ENCODE measurements at regions not wholly inside any gene's neighbourhood (a gene's known extent, or its start where the extent isn't known, plus 50 kb on each side); places are given as distances from the start of the nearest gene placed in this dataset.

DNA sequence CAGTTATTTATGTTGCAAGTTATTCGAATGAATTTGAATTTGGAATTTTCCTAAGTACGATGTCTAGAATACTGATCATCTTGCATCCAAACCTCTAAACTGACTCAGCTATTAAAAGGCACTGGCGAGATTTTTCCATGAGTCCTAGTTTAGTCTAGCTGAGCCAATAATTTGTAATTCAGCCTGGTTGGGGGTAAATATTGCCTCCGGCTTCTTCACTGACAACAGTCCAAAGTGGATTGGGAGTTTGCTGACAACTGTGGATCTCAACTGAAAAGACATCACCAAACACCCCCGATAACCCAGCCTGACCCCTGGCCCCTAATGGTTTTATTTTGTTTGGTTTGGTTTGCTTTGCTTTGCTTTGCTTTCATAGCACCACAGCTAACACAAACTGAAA is 189.8 kb upstream of the DAPK1 start:
- Histone ChIP-seq H3K56ac (replicated peaks; ENCODE audit: insufficient read length, low read depth, low read length) (no peak overlapping the region), H3K4me2 (ENCODE audit: insufficient read depth in 1 of 2, low read depth in 2 of 2, low read length in 2 of 2) (no peak overlapping the region), H3K36me3 (ENCODE audit: control insufficient read depth in 2 of 4, insufficient read depth in 4 of 4, low read length in 3 of 4) (no peaks in the 10 kb centered on the region), H3K4ac (replicated peaks; ENCODE audit: insufficient read length, low read depth, low read length) (no peak overlapping the region), H2AK5ac (ENCODE audit: low read depth, low read length) (no peak overlapping the region), H3K23ac (ENCODE audit: insufficient read length) (no peak overlapping the region), H3K9ac (replicated peaks in 1 of 4; ENCODE audit: extremely low read depth in 1 of 4, low read depth in 3 of 4, low read length in 3 of 4) (no peak overlapping the region), H3K9me3 (ENCODE audit: insufficient read depth in 2 of 2, low read depth in 1 of 2, low read length in 1 of 2) (no peaks in the 10 kb centered on the region), H4K20me1 (replicated peaks in 1 of 2; ENCODE audit: control insufficient read depth in 1 of 2, insufficient read depth in 2 of 2, low read length in 2 of 2) (no peaks in the 10 kb centered on the region), H2BK5ac (ENCODE audit: low read depth, low read length) (no peak overlapping the region), H3K27ac (ENCODE audit: low read depth, low read length) (no peak overlapping the region), H2BK20ac (ENCODE audit: low read length) (no peak overlapping the region), H2BK12ac (ENCODE audit: low read depth, low read length) (no peak overlapping the region), H3K27me3 (replicated peaks in 1 of 4; ENCODE audit: control insufficient read depth in 3 of 4, extremely low read depth in 1 of 4, insufficient read depth in 3 of 4, low read length in 3 of 4) (no peaks in the 10 kb centered on the region), H4K8ac (ENCODE audit: extremely low read depth, insufficient read depth, low read length) (no peak overlapping the region), H3K4me3 (ENCODE audit: extremely low read depth in 1 of 4, insufficient read depth in 2 of 4, low read depth in 3 of 4, low read length in 4 of 4) (no peak overlapping the region), H3K4me1 (replicated peaks in 1 of 4; ENCODE audit: control insufficient read depth in 3 of 4, insufficient read depth in 4 of 4, low read length in 3 of 4) (no peaks in the 10 kb centered on the region), H3K79me2 (ENCODE audit: control insufficient read depth in 1 of 2, insufficient read depth in 2 of 2, low read length in 2 of 2) (no peaks in the 10 kb centered on the region), H2BK15ac (ENCODE audit: low read length) (no peak overlapping the region), H3K14ac (ENCODE audit: insufficient read length) (no peak overlapping the region), H4K5ac (ENCODE audit: insufficient read length, low read depth, low read length) (no peak overlapping the region), H2BK120ac (replicated peaks; ENCODE audit: low read depth, low read length) (no peak overlapping the region), H3K79me1 (ENCODE audit: low read depth, low read length) (no peaks in the 10 kb centered on the region), H3K23me2 (ENCODE audit: low read depth, low read length) (no peaks in the 10 kb centered on the region), H3K18ac (ENCODE audit: extremely low read depth, low read length) (no peak overlapping the region), H2AFZ (ENCODE audit: low read length) (no peak overlapping the region), H4K91ac (replicated peaks; ENCODE audit: insufficient read length, low read length) (no peak overlapping the region)
- ChIA-PET CTCF (ENCODE audit: partially characterized antibody) (no interaction called here), POLR2A (ENCODE audit: partially characterized antibody) (no interaction called here)
- WGBS, 2 experiments (ENCODE audit: extremely low coverage in 1 of 2, insufficient coverage in 1 of 2, insufficient read length in 1 of 2, insufficient replicate concordance in 2 of 2, low coverage in 1 of 2, low lambda C conversion rate in 2 of 2, missing lambda C conversion rate in 1 of 2): 75% methylated on average over 5 of the region's 5 CpGs; no CpG with 5 or more reads in 1 of the 2 experiments
- DNase-seq (ENCODE audit: low read depth in 1 of 2, low spot score in 2 of 2): no peak
- FAIRE-seq: no peak
- TF ChIP-seq JUND (IDR thresholded peaks at IDR 0.05; ENCODE audit: low read length): no peak
